ENCODE measurements at regions not wholly inside any gene's neighbourhood (a gene's known extent, or its start where the extent isn't known, plus 50 kb on each side); places are given as distances from the start of the nearest gene placed in this dataset.

DNA sequence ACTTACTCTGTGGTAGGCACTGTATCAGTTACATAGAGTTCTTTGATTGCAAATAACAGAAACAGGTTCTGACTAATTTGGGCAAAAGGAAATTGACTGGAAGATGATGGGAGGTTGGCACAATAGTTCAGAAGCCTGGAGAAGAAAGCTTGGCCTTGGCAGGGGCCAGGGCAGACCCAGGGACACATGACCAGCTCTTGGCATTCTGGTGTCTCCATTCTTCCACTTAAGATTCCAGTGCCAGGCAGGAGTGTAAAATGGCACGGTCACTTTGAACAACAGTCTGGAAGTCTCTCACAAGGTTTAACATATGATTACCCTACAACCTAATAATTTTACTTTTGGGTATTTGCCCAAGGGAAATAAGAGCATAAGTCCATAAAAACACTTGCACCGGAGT lies 175.9 kb downstream of the BCOR start:
- H3K27me3 Mint-ChIP-seq, result no peaks in the 10 kb centered on the region
- H3K4me1 Mint-ChIP-seq (ENCODE audit: low read depth), result peaks cover 7% of the 10 kb centered on the region
- CTCF ChIA-PET, result no interaction called here
- ATAC-seq (no peak), DNase-seq (no peak)
- H3K4me3 Mint-ChIP-seq, result no peak overlapping the region
- TF ChIP-seq, protein P1, sequence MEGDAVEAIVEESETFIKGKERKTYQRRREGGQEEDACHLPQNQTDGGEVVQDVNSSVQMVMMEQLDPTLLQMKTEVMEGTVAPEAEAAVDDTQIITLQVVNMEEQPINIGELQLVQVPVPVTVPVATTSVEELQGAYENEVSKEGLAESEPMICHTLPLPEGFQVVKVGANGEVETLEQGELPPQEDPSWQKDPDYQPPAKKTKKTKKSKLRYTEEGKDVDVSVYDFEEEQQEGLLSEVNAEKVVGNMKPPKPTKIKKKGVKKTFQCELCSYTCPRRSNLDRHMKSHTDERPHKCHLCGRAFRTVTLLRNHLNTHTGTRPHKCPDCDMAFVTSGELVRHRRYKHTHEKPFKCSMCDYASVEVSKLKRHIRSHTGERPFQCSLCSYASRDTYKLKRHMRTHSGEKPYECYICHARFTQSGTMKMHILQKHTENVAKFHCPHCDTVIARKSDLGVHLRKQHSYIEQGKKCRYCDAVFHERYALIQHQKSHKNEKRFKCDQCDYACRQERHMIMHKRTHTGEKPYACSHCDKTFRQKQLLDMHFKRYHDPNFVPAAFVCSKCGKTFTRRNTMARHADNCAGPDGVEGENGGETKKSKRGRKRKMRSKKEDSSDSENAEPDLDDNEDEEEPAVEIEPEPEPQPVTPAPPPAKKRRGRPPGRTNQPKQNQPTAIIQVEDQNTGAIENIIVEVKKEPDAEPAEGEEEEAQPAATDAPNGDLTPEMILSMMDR (IDR thresholded peaks at IDR 0.05), result no peak
- H3K36me3 Mint-ChIP-seq (ENCODE audit: low read depth), result no peaks in the 10 kb centered on the region
- intact Hi-C loops (cut with micrococcal nuclease), result no loop called here
- POLR2A ChIA-PET, result no interaction called here
- H3K9me3 Mint-ChIP-seq, result no peaks in the 10 kb centered on the region
- H3K27ac Mint-ChIP-seq, result no peak overlapping the region

DNA sequence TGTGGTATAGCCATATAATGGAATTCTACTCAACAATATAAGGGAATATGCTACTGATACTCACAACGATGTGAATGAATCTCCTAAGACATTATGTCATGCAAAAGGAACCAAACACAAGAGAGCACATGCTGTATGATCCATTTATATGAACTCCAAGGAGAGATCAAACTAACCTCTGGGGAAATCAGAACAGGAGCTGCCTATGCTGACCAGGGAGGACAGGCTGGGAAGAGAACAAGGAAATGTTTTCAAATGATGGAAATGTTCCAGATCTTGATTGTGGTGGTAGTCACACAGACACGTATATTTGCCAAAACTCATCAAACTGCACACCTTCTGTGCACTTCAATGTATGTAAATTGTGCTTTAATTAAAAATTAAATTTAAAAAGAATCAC lies 175.3 kb downstream of the BCOR start:
- Mint-ChIP-seq H3K4me3 (no peak overlapping the region), H3K27me3 (no peaks in the 10 kb centered on the region), H3K36me3 (ENCODE audit: low read depth) (no peaks in the 10 kb centered on the region), H3K4me1 (ENCODE audit: low read depth) (peaks cover 7% of the 10 kb centered on the region), H3K27ac (no peak overlapping the region), H3K9me3 (no peaks in the 10 kb centered on the region)
- POLR2A ChIA-PET, result no interaction called here
- ATAC-seq (no peak), DNase-seq (no peak)
- TF ChIP-seq, protein P1 (IDR thresholded peaks at IDR 0.05), result no peak
- intact Hi-C loops (cut with micrococcal nuclease), result no loop called here
- CTCF ChIA-PET, result no interaction called here

DNA sequence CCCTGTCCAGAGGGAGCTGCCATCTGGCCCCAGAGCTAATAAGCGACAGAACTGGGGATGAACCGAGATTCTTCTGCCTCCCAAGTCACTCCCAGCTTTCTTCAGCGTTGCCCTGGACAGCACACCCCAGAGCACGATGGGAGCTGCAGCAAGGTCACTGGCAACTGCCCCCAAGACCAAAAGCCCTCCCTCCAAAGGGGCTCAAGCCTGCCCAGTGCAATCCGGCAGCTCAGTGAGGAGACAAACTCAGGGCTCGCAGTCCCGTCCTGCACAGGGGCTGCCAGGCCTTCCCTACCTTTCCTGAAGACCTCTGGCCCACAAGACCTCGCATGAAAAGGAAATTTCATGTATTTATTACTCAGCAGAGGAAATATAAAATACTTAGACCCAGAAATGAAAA lies 174.8 kb downstream of the BCOR start:
- no peak for ATAC-seq
- Mint-ChIP-seq H3K4me1 (ENCODE audit: low read depth) (peaks cover 7% of the 10 kb centered on the region), H3K27me3 (no peaks in the 10 kb centered on the region), H3K4me3 (no peak overlapping the region), H3K36me3 (ENCODE audit: low read depth) (no peaks in the 10 kb centered on the region), H3K27ac (no peak overlapping the region), H3K9me3 (no peaks in the 10 kb centered on the region)
- ChIA-PET POLR2A (no interaction called here), CTCF (no interaction called here)
- DNase-seq, result no peak
- intact Hi-C loops (cut with micrococcal nuclease), result no loop called here
- TF ChIP-seq, protein P1 (IDR thresholded peaks at IDR 0.05), result no peak

DNA sequence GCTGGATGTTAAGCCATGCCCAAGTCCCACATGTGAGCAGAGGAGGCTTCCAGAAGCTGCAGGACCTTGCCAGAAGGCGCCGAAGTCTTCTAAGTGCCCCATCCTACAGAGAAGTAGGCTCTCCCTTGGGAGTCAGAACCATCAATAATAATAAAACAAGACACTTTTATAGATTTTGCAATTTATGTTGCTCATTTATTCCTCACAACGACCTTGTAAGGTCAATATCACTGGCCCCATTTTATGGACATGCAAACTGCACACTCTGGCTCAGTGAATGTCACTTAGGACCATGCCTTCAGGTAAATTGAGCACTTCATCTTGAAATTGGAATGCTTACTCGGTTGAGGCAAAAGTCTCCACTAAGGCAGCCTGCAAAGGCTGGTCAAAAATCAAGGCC lies 170.4 kb downstream of the BCOR start:
- Mint-ChIP-seq H3K27ac (no peak overlapping the region), H3K4me3 (no peak overlapping the region)
- ATAC-seq, result no peak

DNA sequence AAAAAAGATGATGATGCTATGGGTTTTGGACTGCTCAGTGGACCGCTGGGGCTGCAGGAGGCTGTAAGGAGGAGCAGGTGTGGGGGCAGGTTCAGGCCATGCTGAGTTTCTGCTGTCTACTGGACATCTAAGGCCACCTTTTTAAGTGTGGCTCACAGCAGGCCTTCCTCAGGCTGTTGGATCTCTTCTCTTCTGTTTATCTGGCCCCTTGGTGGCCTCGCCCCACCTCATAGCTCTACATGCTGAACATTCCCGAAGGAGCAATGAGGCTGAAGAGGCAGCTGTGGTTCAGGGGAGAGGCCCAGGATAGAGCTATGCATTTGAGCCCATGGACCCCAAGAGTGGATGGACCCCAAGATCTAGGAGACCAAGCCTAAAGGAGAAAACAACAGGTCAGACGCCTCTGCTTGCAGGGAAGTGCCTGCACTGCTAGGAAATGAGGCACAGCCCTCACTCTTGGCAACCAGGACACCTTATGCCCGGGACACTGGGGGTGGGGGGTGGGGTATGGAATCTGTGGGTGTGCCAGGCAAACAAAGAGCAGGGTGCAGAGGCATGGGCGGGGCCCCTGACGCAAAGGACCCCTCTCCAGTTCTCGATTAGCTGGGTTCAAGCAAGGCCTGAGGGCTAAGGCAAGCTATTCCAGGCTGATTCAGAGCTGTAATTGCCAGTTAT lies 168.9 kb downstream of the BCOR start:
- no peak for DNase-seq

More for the DNA sequence above, 170.4 kb downstream of the BCOR start:
- DNase-seq, result no peak
- intact Hi-C loops (cut with micrococcal nuclease), result no loop called here
- ChIA-PET CTCF (no interaction called here), POLR2A (no interaction called here)
- no peaks in the 10 kb centered on the region for H3K27me3 Mint-ChIP-seq
- H3K4me1 Mint-ChIP-seq (ENCODE audit: low read depth), result peaks cover 7% of the 10 kb centered on the region
- no peaks in the 10 kb centered on the region for H3K9me3 Mint-ChIP-seq
- TF ChIP-seq, protein P1 (IDR thresholded peaks at IDR 0.05), result no peak
- H3K36me3 Mint-ChIP-seq (ENCODE audit: low read depth), result no peaks in the 10 kb centered on the region

More for the DNA sequence above, 168.9 kb downstream of the BCOR start:
- ChIA-PET POLR2A (no interaction called here), CTCF (no interaction called here)
- Mint-ChIP-seq H3K4me3 (no peak overlapping the region), H3K27ac (no peak overlapping the region), H3K4me1 (ENCODE audit: low read depth) (peaks cover 7% of the 10 kb centered on the region), H3K36me3 (ENCODE audit: low read depth) (no peaks in the 10 kb centered on the region), H3K27me3 (no peaks in the 10 kb centered on the region), H3K9me3 (no peaks in the 10 kb centered on the region)
- TF ChIP-seq, protein P1 (IDR thresholded peaks at IDR 0.05), result no peak
- no peak for ATAC-seq
- intact Hi-C loops (cut with micrococcal nuclease), result no loop called here
